IPS DF 19.7 (cell line): ENCODE measurements at regions not wholly inside any gene's neighbourhood (a gene's known extent, or its start where the extent isn't known, plus 50 kb on each side); places are given as distances from the start of the nearest gene placed in this dataset.

ENCODE experiments used
- DNase-seq: peaks from one replicate; pipeline ENCODE4 v3.0.0-alpha.2; 2013; ENCODE audit warnings: low read depth, low spot score

GRCh38 chr2:185891403-185891802 lies 152.8 kb downstream of the FSIP2 start:
- no peak for DNase-seq

DNA sequence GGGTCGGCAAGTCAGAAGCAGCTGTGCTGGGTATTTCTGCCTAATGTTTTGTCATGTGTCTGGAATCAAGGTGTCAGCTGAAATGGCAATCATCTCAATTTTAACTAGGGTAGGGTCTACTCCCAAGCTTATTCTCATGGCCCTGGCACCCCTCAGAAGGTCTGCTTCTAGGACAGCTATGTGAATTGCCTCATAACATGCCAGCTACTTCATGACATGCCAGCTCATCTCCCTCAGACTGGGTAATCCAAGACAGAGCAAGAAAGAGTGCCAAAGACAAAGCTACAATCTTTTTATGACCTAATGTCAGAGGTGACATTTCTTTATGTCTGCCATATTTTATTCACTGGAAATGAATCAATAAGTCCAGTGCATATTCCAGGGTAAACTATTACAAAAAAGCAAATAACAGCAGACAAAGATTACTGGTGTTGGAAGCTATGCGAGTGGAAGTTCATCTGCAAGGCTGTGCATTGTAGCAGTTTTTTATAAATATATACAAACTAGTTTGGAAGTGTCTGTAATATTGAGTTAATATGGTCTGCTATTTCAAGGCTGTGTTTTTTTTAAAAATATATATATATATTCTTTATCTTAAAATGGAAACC lies 153.3 kb downstream of the FSIP2 start:
- DNase-seq: no peak

- no peak for DNase-seq
Measured at GRCh38 chr2:185892484-185892883, 153.9 kb downstream of the FSIP2 start.

- DNase-seq: no peak
Measured at GRCh38 chr2:185894223-185894622, 155.6 kb downstream of the FSIP2 start.

DNA sequence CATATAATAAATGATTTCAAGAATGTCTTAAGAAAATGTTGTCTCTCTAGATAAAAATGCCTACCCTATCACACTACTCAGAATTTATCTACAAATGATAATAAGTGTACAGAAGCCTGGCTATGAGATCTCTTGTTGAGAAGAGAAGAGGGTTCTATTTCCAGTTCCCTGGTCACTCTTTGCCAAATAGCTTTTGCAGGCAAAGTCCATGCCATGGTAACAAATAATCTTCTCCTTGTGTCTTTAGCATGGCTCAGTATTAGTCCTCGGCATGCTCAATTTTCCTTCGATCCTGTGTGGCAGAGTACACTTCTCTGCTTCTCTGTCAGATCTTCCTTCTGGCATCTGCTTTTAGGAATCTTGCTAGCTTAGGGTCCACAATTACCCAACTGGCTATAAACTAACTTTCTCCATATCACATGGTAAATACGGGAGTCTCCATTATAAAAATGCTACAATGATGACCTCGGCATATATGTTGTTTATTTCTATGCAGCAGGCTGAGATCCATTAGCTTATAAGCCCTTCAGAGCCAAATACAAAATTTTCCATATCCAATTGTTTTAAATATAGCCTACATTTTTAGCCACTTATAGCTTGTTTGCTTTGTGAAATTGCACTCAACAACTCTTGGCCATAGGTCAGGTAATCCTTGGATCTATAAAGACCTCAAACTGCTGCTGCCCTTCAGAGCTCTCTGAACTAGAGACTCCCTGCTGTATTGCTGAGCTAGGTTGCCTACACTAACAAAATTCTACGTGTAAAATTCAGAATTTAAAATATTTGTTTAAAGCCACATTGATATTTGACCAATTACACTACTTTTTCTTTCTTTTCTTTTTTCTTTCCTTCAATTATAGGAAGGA lies 157.5 kb downstream of the FSIP2 start:
- DNase-seq: no peak

DNA sequence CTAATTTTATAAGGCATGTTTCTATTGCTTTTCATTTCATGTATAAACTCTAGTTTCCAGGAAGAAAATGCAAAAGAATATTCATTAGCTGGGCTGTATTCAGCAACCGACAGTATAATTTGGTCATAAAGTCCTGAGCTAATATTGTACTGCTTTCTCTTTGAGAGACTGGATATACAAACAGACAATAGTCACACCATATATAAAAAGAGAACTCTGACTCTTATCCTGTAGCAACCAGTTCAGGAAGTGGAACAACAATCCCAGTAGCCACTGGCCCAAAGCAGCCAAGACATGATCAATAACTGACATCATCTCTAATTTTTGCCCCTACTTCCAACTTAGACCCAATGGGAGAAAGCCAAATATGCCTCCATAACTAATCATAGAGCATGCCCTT lies 160.8 kb downstream of the FSIP2 start:
- DNase-seq: no peak

- no peak for DNase-seq
Measured at GRCh38 chr2:185919155-185919554, 180.6 kb downstream of the FSIP2 start.

GRCh38 chr2:185921048-185921756 lies 182.6 kb downstream of the FSIP2 start:
- DNase-seq: no peak

- DNase-seq: no peak
Measured at GRCh38 chr2:185934232-185934631, 195.6 kb downstream of the FSIP2 start.

DNA sequence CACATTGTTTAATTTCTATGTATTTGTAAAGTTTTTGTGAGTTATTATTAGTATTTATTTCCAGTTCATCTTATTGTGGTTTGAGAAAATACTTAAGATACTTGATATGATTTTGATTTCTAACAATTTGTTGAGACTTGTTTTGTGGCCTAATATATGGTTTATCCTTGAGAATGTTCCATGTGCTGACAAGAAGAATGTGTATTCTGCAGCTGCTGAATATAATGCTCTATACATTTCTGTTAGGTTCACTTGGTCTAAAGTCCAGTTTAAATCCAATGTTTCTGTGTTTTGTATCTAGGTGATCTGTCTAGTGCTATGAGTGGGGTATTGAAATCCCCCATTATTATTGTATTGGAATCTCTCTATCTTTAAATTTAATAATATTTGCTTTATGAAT lies 201.3 kb downstream of the FSIP2 start:
- no peak for DNase-seq

GRCh38 chr2:185942855-185943254 lies 204.3 kb downstream of the FSIP2 start:
- no peak for DNase-seq

GRCh38 chr2:185947722-185948121 lies 209.1 kb downstream of the FSIP2 start:
- no peak for DNase-seq

DNA sequence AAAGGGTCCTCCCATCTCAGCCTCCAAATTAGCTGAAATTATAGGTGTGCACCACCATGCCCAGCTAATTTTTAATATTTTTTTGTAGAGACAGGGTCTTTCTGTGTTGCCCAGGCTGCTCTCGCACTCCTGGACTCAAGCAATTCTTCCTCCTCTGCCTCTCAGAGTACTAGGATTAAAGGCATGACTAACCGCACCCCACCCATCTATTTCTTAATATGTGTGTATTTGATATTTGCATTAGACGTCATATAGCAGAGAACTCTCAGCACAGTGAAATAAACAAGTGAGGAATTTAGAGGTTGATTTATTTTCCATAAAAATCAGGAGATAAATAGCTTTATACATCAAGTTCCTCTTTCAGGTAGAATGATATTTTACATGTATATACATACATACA lies 213.5 kb downstream of the FSIP2 start:
- no peak for DNase-seq

- no peak for DNase-seq
Measured at GRCh38 chr2:185954389-185954788, 215.8 kb downstream of the FSIP2 start.

GRCh38 chr2:185955050-185955449 lies 216.4 kb downstream of the FSIP2 start:
- no peak for DNase-seq

DNA sequence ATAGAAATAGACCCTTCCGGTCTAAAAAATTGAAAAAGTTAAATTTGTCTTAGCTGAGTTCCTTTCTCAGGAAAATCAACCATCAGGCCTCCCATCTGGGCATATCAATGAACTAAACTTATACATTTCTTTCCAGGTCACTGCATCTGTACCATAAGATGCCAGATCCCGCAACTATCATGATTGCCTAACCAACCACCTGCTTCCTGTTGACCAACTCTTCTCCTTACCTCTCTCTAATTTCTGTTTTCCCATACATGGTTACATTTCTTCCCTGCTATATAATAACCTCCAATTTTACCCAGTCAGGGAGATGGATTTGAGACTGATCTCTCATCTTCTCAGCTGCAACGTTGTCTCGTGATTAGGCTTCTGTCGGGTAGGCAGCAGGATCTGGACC lies 228.7 kb downstream of the FSIP2 start:
- DNase-seq: no peak

DNA sequence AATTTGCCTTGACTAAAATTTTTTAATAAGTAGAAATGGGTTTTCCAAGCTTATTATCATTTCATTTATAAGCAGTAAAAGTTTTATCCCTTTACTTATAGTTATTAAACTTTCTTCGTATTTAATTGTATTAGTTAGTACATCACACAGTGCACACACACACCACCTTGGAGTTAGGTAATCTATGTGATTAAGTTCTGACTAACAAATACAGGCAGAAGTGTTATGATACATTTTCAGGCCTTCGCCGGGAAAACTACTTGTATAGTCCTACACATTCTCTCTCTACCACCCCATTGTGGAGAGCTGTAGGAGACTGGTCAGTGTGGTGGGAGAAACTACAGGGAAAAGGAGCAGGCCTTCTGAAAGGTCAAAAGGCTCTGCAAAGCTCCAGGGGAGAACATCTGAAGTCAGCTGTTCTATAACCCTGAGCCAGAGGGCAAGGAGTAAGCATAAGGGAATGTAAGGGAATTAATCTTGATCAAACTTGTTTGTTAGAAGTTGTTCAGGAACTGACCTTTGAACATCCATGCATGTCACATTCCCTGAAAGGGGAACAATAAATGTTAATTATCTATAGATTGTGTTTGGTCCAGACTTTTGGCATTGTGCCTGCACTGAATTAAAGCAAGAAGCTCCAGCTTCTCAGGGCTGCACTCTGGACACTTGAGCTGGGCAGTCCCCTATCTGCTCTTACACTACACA lies 231.7 kb downstream of the FSIP2 start:
- DNase-seq: no peak

DNA sequence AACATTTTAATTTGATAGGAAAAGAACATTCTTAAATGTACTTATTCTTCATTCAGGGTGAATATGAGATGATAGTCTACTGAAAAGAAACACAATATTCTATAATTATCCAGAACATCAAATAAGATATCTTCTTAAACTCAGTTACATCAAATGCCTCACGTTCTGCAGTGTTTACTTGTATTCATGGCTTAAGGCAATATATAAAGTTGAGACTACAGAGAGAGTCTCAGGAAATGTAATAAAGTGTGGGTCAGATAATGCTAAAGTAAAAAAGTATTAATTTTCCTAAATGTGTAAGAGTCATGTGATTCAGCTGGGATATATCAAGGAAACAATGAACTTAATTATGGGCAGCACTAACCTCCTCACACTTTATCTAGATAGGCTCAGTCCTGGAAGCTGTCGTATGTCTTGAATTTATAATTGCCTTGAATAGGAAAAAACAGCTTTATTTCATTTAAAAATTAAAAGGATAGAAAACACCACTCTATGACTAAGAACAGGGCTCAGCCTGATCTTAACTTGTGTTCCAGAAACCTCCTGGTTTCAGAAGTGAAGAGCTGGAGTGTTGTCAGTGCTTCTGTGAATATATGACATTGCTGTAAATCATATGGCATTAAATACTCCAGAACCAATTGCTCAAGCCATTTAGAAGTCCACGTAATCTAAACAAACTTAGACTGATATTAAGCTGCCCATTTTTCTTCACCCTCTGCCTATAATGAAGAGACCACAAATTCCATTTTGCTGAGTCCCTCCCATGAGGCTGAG lies 240.2 kb downstream of the FSIP2 start:
- no peak for DNase-seq

GRCh38 chr2:185979546-185980071 lies 241.0 kb downstream of the FSIP2 start:
- DNase-seq: no peak

GRCh38 chr2:185980944-185981343 lies 242.3 kb downstream of the FSIP2 start:
- DNase-seq: no peak

- no peak for DNase-seq
Measured at GRCh38 chr2:185984670-185985069, 246.1 kb downstream of the FSIP2 start.
